ENCODE measurements at regions not wholly inside any gene's neighbourhood (a gene's known extent, or its start where the extent isn't known, plus 50 kb on each side); places are given as distances from the start of the nearest gene placed in this dataset.

DNA sequence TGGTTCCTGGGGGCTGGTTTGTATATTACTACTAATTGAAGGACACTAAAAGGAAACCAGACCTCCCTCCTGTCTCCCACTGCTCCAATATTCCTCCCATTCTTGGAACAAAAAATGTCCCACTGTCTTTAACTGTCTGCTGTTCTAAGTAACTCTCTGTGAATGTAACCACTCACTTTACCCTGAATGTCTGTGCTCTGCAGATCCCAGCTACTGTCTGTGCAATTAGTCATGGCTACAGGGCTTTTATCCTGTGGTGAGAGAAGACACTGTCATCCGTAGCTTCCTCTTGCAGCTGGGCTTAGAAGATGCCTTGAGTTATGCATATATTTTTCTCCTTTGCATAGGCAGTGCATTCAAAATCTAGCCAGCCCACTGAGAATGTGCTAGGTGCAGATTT, 853.8 kb downstream of the CDH8 start:
- no peaks in the 10 kb centered on the region for H3K4me1 ChIP-seq
- no peaks in the 10 kb centered on the region for H3K27me3 ChIP-seq
- TF ChIP-seq POLR2AphosphoS5 (IDR thresholded peaks at IDR 0.05): no peak
- TF ChIP-seq EP300 (IDR thresholded peaks at IDR 0.05): no peak
- TF ChIP-seq, protein P1, sequence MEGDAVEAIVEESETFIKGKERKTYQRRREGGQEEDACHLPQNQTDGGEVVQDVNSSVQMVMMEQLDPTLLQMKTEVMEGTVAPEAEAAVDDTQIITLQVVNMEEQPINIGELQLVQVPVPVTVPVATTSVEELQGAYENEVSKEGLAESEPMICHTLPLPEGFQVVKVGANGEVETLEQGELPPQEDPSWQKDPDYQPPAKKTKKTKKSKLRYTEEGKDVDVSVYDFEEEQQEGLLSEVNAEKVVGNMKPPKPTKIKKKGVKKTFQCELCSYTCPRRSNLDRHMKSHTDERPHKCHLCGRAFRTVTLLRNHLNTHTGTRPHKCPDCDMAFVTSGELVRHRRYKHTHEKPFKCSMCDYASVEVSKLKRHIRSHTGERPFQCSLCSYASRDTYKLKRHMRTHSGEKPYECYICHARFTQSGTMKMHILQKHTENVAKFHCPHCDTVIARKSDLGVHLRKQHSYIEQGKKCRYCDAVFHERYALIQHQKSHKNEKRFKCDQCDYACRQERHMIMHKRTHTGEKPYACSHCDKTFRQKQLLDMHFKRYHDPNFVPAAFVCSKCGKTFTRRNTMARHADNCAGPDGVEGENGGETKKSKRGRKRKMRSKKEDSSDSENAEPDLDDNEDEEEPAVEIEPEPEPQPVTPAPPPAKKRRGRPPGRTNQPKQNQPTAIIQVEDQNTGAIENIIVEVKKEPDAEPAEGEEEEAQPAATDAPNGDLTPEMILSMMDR (IDR thresholded peaks at IDR 0.05): no peak
- TF ChIP-seq POLR2A (IDR thresholded peaks at IDR 0.05): no peak
- no peaks in the 10 kb centered on the region for H3K9me3 ChIP-seq
- peak in 1 of 2 donors; percentile 1 for DNase-seq
- WGBS, 5 donors: 55 to 78% (median 64%) methylated on average over 1 of the region's 1 CpG
- H3K36me3 ChIP-seq: no peaks in the 10 kb centered on the region
- no peak overlapping the region for H3K4me3 ChIP-seq
- H3K27ac ChIP-seq: no peak overlapping the region
- intact Hi-C loops (cut with DNase I; ENCODE audit: low total_unique reads): no loop called here

DNA sequence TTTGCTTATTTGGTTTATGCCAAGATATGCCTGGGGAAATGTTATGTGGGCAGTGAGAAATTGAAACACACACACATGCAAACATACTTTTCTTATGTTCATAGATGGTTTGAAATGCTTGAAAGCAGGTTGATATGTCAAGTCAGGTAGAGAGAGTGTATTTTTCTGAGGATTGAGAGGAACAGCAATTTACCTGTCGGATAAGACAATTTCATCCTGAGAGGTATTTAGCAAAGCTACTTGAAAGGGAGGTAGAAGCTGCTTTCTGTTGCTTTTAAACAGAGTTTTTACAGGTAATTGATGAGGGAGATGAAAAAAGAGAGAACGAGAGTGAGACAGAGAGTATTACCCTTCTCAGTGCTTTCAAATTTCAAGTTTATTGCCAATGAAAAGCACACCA, 854.3 kb downstream of the CDH8 start:
- Histone ChIP-seq H3K27me3 (no peaks in the 10 kb centered on the region), H3K4me1 (no peaks in the 10 kb centered on the region), H3K36me3 (no peaks in the 10 kb centered on the region), H3K4me3 (no peak overlapping the region), H3K27ac (no peak overlapping the region), H3K9me3 (no peaks in the 10 kb centered on the region)
- intact Hi-C loops (cut with DNase I; ENCODE audit: low total_unique reads): no loop called here
- TF ChIP-seq, protein P1 (IDR thresholded peaks at IDR 0.05): no peak
- TF ChIP-seq POLR2AphosphoS5 (IDR thresholded peaks at IDR 0.05): no peak
- TF ChIP-seq EP300 (IDR thresholded peaks at IDR 0.05): no peak
- no peak for TF ChIP-seq POLR2A (IDR thresholded peaks at IDR 0.05)
- 72 to 82% (median 78%) methylated on average over 2 of the region's 2 CpGs for WGBS, 5 donors
- no peak for DNase-seq

DNA sequence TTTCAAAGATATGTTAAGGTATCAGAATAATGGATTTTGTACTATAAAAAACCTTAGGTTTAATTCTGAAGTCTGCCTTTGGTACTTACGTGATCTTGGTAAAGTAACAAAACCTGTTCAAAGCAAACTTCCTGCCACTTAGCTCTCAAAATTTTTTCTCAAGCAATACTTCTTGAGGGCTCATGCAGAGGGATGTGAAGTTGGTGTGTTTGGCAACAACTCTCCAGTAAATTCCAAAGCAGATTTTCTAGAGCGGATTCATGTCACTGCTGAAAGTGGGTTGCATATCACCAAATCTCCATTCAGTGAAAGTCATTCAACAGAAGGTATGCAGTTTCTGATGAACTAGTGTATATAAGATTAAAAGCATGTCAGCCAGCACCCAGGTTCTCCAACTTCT, 856.7 kb downstream of the CDH8 start:
- no peaks in the 10 kb centered on the region for H3K4me1 ChIP-seq
- intact Hi-C loops (cut with DNase I; ENCODE audit: low total_unique reads): no loop called here
- no peak for TF ChIP-seq POLR2AphosphoS5 (IDR thresholded peaks at IDR 0.05)
- TF ChIP-seq, protein P1 (IDR thresholded peaks at IDR 0.05): no peak
- no peak for TF ChIP-seq EP300 (IDR thresholded peaks at IDR 0.05)
- TF ChIP-seq POLR2A (IDR thresholded peaks at IDR 0.05): no peak
- DNase-seq: no peak
- no peak overlapping the region for H3K27ac ChIP-seq
- no peak overlapping the region for H3K4me3 ChIP-seq
- H3K9me3 ChIP-seq: no peaks in the 10 kb centered on the region
- no peaks in the 10 kb centered on the region for H3K27me3 ChIP-seq
- 69 to 88% (median 83%) methylated on average over 2 of the region's 2 CpGs for WGBS, 5 donors
- H3K36me3 ChIP-seq: no peaks in the 10 kb centered on the region

DNA sequence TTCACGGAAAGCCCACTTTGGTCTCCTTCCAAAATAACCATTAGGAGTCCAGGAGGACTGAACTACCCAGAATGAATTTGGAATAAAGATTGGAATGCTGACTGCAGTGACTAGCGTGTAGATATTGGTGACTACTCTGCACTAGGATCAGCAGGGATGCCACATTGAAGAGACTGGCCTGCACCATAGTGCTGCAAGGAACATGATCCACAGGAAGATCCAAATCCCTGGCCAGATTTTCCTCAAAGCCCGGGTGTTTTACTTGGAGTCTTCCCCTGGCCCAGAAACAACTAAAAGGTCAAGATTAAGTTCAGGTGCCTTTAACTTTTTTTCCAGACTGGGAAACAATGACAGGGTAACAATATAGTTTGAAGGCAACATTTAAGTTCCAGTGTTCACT, 870.4 kb downstream of the CDH8 start:
- no peak overlapping the region for H3K4me3 ChIP-seq
- no peaks in the 10 kb centered on the region for H3K27me3 ChIP-seq
- no peak for TF ChIP-seq POLR2AphosphoS5 (IDR thresholded peaks at IDR 0.05)
- TF ChIP-seq, protein P1 (IDR thresholded peaks at IDR 0.05): no peak
- TF ChIP-seq EP300 (IDR thresholded peaks at IDR 0.05): no peak
- TF ChIP-seq POLR2A (IDR thresholded peaks at IDR 0.05): no peak
- H3K4me1 ChIP-seq: no peaks in the 10 kb centered on the region
- 68 to 85% (median 83%) methylated on average over 3 of the region's 3 CpGs for WGBS, 5 donors
- intact Hi-C loops (cut with DNase I; ENCODE audit: low total_unique reads): no loop called here
- peaks cover 0 to 25% (median 8%) of the 10 kb centered on the region in 4 donors for H3K9me3 ChIP-seq
- no peak for DNase-seq
- no peaks in the 10 kb centered on the region for H3K36me3 ChIP-seq
- H3K27ac ChIP-seq: no peak overlapping the region

All from stomach (tissue), 8 donors.